Coronary artery (tissue), 2 donors: ENCODE measurements at regions not wholly inside any gene's neighbourhood (a gene's known extent, or its start where the extent isn't known, plus 50 kb on each side); places are given as distances from the start of the nearest gene placed in this dataset.

Experiments
- DNase-seq: peaks from one replicate; pipeline ENCODE4 v3.0.0-alpha.2; 2017; ENCODE audit warnings: low spot score
- H3K27ac ChIP-seq, 2 donors: fragments of 200-600 bp; sonication (generic); one replicate each; pipeline ENCODE4 v1.5.1; 2016 to 2019
- H3K4me3 ChIP-seq: fragments of 200-600 bp; sonication (generic); 2 replicates; pipeline ENCODE4 v1.5.1; 2016; ENCODE audit warnings: mild to moderate bottlenecking, moderate library complexity
- CTCF ChIP-seq: fragments of 200-600 bp; sonication (generic); IDR thresholded peaks from one replicate; pipeline ENCODE4 v1.5.1; 2019; ENCODE audit warnings: antibody characterized with exemption

GRCh38 chr11:29023761-29024160, 915.6 kb downstream of the METTL15 start:
- Histone ChIP-seq H3K27ac (no peak overlapping the region), H3K4me3 (no peak overlapping the region)
- no peak for DNase-seq
- TF ChIP-seq CTCF: no peak

- no peak overlapping the region for H3K27ac ChIP-seq
- DNase-seq: no peak
Measured at GRCh38 chr11:29022676-29023075, 914.5 kb downstream of the METTL15 start.

DNA sequence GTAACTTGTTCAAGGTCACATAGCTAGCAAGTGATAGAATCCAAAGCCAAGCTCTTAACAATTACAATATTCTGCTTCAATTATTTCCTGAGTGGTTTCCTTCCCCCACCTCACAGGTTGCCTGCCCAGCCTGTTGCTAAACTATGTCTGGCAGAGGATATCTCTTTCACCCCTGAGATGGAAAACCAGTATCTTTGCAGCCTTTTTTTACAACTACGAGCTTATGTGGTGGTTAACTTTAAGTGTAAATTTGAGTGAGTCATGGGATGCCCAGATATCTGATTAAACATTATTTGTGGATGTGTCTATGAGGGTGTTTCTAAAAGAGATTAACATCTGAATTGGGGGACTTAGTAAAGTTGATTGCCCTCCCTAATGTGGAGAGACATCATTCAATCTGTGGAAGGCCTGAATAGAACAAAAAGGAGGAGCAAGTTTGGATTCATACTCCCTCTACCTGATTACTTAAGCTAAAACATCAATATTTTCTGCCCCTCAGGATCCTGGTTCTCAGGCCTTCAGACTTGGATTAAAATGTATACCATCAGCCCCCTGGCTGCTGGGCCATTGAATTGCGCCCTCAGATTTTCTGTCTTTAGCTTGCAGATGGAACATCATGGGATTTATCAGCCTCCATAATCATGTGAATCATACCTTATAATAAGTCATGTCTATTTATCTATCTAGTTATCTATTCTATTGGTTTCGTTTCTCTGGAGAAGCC, 911.9 kb downstream of the METTL15 start:
- Histone ChIP-seq H3K27ac (no peak overlapping the region), H3K4me3 (no peak overlapping the region)
- TF ChIP-seq CTCF: no peak
- DNase-seq: no peak

More at GRCh38 chr11:29022676-29023075, 914.5 kb downstream of the METTL15 start:
- no peak overlapping the region for H3K4me3 ChIP-seq
- TF ChIP-seq CTCF: no peak

GRCh38 chr11:29018631-29019030, 910.4 kb downstream of the METTL15 start:
- DNase-seq: no peak
- TF ChIP-seq CTCF: no peak
- no peak overlapping the region for H3K27ac ChIP-seq

DNA sequence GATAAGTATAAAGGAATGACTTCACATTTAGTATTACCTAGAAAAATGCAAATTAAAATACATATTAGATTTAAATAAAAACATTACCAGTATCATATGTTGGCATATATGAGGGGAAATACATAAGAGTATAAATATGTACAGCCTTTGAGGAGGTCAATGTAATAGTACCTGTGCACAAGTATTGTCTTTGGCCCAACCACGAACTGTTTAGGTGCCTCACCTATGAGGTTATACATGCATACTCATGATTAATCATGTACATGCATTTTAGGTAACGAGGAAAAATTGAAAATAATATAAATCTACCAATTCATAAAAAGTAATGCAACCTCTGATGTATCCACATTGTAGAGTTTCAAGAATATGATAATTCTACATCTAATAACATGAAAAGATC, 909.8 kb downstream of the METTL15 start:
- Histone ChIP-seq H3K27ac (no peak overlapping the region), H3K4me3 (no peak overlapping the region)
- DNase-seq: no peak
- no peak for TF ChIP-seq CTCF

More at GRCh38 chr11:29018631-29019030, 910.4 kb downstream of the METTL15 start:
- H3K4me3 ChIP-seq: no peak overlapping the region

GRCh38 chr11:29012507-29012906, 904.3 kb downstream of the METTL15 start:
- no peak for TF ChIP-seq CTCF
- no peak for DNase-seq
- no peak overlapping the region for H3K27ac ChIP-seq
- H3K4me3 ChIP-seq: no peak overlapping the region

DNA sequence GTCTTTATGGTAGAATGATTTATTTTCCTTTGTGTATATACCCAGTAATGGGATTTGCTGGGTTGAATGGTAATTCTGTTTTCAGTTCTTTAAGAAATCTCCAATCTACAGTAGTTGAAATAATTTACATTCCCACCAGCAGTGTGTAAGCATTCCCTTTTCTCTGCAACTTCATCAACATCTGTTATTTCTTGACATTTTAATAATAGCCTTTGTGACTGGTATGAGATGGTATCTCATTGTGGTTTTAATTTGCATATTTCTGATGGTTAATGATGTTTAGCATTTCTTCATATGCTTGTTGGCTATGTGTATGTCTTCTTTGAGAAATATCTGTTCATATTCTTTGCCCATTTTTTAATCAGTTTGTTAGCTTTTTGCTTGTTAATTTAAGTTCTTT, 901.2 kb downstream of the METTL15 start:
- no peak for TF ChIP-seq CTCF
- no peak overlapping the region for H3K27ac ChIP-seq
- H3K4me3 ChIP-seq: no peak overlapping the region
- DNase-seq: no peak
